WTC11 (cell line): ENCODE measurements at regions not wholly inside any gene's neighbourhood (a gene's known extent, or its start where the extent isn't known, plus 50 kb on each side); places are given as distances from the start of the nearest gene placed in this dataset.

Source experiments
- ATAC-seq: fragments of 200-7000 bp; cut with Tn5 transposase; 2 replicates; pipeline ENCODE4 v1.10.0; 2021; ENCODE audit warnings: mild to moderate bottlenecking, moderate library complexity
- CTCF ChIA-PET: fragments of 300-600 bp; sonication (Branson Sonifier 250); formaldehyde crosslinking; loops from one replicate; lab custom pipeline; 2021; ENCODE audit warnings: antibody characterized with exemption; lab: Charles Lee
- POLR2A ChIA-PET: fragments of 350-600 bp; sonication (Branson Sonifier 250); formaldehyde crosslinking; loops from one replicate; lab custom pipeline; 2021; ENCODE audit warnings: antibody characterized with exemption; lab: Charles Lee
- DNase-seq: peaks from one replicate; pipeline ENCODE4 v3.0.0; 2021; ENCODE audit warnings: low spot score
- H3K27ac Mint-ChIP-seq: 2 replicates; pipeline ENCODE4 v1.8.0; 2021; ENCODE audit warnings: mixed read lengths
- H3K27me3 Mint-ChIP-seq: 2 replicates; pipeline ENCODE4 v1.8.0; 2021; ENCODE audit warnings: low read depth, mild to moderate bottlenecking, moderate library complexity, mixed read lengths
- H3K36me3 Mint-ChIP-seq: 2 replicates; pipeline ENCODE4 v1.8.0; 2021; ENCODE audit warnings: mixed read lengths
- H3K4me1 Mint-ChIP-seq: 2 replicates; pipeline ENCODE4 v1.8.0; 2022; ENCODE audit warnings: mixed read lengths
- H3K4me3 Mint-ChIP-seq: 2 replicates; pipeline ENCODE4 v1.8.0; 2021; ENCODE audit warnings: mild to moderate bottlenecking, moderate library complexity, mixed read lengths
- H3K9me3 Mint-ChIP-seq: 2 replicates; pipeline ENCODE4 v1.8.0; 2021; ENCODE audit warnings: mixed read lengths
- FOXP1 ChIP-seq: sonication (generic); formaldehyde crosslinking; IDR thresholded peaks from 2 replicates; pipeline ENCODE4 v1.8.0; 2022; ENCODE audit warnings: missing genetic modification reagents, mild to moderate bottlenecking, moderate library complexity, borderline replicate concordance
- FOXP4 ChIP-seq: sonication (generic); formaldehyde crosslinking; IDR thresholded peaks from 2 replicates; pipeline ENCODE4 v1.8.0; 2022; ENCODE audit warnings: mild to moderate bottlenecking, missing genetic modification reagents
- IRF1 ChIP-seq: sonication (generic); formaldehyde crosslinking; IDR thresholded peaks from 2 replicates; pipeline ENCODE4 v1.8.0; 2023; ENCODE audit warnings: missing genetic modification reagents
- JAZF1 ChIP-seq: fragments of 250-450 bp; sonication (Bioruptor Pico); IDR thresholded peaks from 2 replicates; pipeline ENCODE4 v1.9.0; 2021; ENCODE audit warnings: moderate library complexity, mild to moderate bottlenecking, inconsistent platforms
- MLX ChIP-seq: sonication (generic); formaldehyde crosslinking; IDR thresholded peaks from 2 replicates; pipeline ENCODE4 v1.8.1; 2023; ENCODE audit warnings: mild to moderate bottlenecking, missing genetic modification reagents, moderate library complexity
- MXD4 ChIP-seq: fragments of 250-450 bp; sonication (Bioruptor Pico); IDR thresholded peaks from 2 replicates; pipeline ENCODE4 v1.8.0; 2021; ENCODE audit warnings: mild to moderate bottlenecking, moderate library complexity, borderline replicate concordance
- PRDM15 ChIP-seq: sonication (generic); formaldehyde crosslinking; IDR thresholded peaks from 2 replicates; pipeline ENCODE4 v1.8.0; 2022; ENCODE audit warnings: missing genetic modification reagents
- RELA ChIP-seq: sonication (generic); formaldehyde crosslinking; IDR thresholded peaks from 2 replicates; pipeline ENCODE4 v1.8.1; 2022; ENCODE audit warnings: missing genetic modification reagents, mild to moderate bottlenecking, borderline replicate concordance
- TCF7 ChIP-seq: sonication (generic); formaldehyde crosslinking; IDR thresholded peaks from 2 replicates; pipeline ENCODE4 v1.8.0; 2022; ENCODE audit warnings: mild to moderate bottlenecking, low read depth, missing genetic modification reagents, moderate library complexity
- TEAD1 ChIP-seq: sonication (generic); formaldehyde crosslinking; IDR thresholded peaks from 2 replicates; pipeline ENCODE4 v1.8.0; 2022; ENCODE audit warnings: mild to moderate bottlenecking, missing genetic modification reagents
- ZNF219 ChIP-seq: sonication (generic); formaldehyde crosslinking; IDR thresholded peaks from 2 replicates; pipeline ENCODE4 v1.8.0; 2023; ENCODE audit warnings: missing genetic modification reagents, mild to moderate bottlenecking, borderline replicate concordance
- ZNF281 ChIP-seq: sonication (generic); formaldehyde crosslinking; IDR thresholded peaks from 2 replicates; pipeline ENCODE4 v1.8.0; 2023; ENCODE audit warnings: mild to moderate bottlenecking, missing genetic modification reagents
- ZNF416 ChIP-seq: fragments of 250-450 bp; sonication (Bioruptor Pico); IDR thresholded peaks from 2 replicates; pipeline ENCODE4 v1.9.0; 2021; ENCODE audit warnings: mild to moderate bottlenecking, inconsistent platforms

- TF ChIP-seq MXD4 (CRISPR knock-in tag): no peak
- TF ChIP-seq JAZF1: no peak
Observed at GRCh38 chr5:51082741-51083140, 300.5 kb upstream of the ISL1 start (continued).

GRCh38 chr5:51091816-51092215 lies 291.4 kb upstream of the ISL1 start:
- ChIA-PET CTCF (no interaction called here), POLR2A (no interaction called here)
- H3K9me3 Mint-ChIP-seq: no peaks in the 10 kb centered on the region
- no peak overlapping the region for H3K4me3 Mint-ChIP-seq
- TF ChIP-seq PRDM15 (CRISPR knock-in tag) (no peak), MLX (CRISPR knock-in tag) (no peak), IRF1 (CRISPR knock-in tag) (no peak), ZNF281 (CRISPR knock-in tag) (no peak)
- H3K27ac Mint-ChIP-seq: no peak overlapping the region
- H3K27me3 Mint-ChIP-seq: no peaks in the 10 kb centered on the region
- no peaks in the 10 kb centered on the region for H3K36me3 Mint-ChIP-seq
- DNase-seq: no peak
- no peaks in the 10 kb centered on the region for H3K4me1 Mint-ChIP-seq
- ATAC-seq: no peak

- Mint-ChIP-seq H3K4me1 (no peaks in the 10 kb centered on the region; the same call in 1 of the 2 replicates), H3K9me3 (no peaks in the 10 kb centered on the region), H3K36me3 (no peaks in the 10 kb centered on the region), H3K27ac (no peak overlapping the region), H3K4me3 (no peak overlapping the region), H3K27me3 (no peaks in the 10 kb centered on the region)
- ChIA-PET CTCF (no interaction called here), POLR2A (no interaction called here)
- no peak for ATAC-seq
- DNase-seq: no peak
- TF ChIP-seq ZNF416 (CRISPR knock-in tag): no peak
- TF ChIP-seq RELA (CRISPR knock-in tag): no peak
- TF ChIP-seq TEAD1 (CRISPR knock-in tag): no peak
- TF ChIP-seq FOXP4 (CRISPR knock-in tag): no peak
- no peak for TF ChIP-seq ZNF219 (CRISPR knock-in tag)
- TF ChIP-seq TCF7: no peak
- no peak for TF ChIP-seq FOXP1 (CRISPR knock-in tag)
Observed at GRCh38 chr5:51095486-51095885, 287.8 kb upstream of the ISL1 start.
